Breast epithelium (tissue), 3 donors: ENCODE measurements at regions not wholly inside any gene's neighbourhood (a gene's known extent, or its start where the extent isn't known, plus 50 kb on each side); places are given as distances from the start of the nearest gene placed in this dataset.

ENCODE experiments used
- CTCF ChIP-seq, 3 donors: fragments of 450-650 bp; IDR thresholded peaks; one replicate each; pipeline ENCODE4 v1.5.1; 2016 to 2017; ENCODE audit warnings: antibody characterized with exemption in 3 of 3, mild to moderate bottlenecking in 3 of 3, moderate library complexity in 3 of 3
- POLR2A ChIP-seq: fragments of 450-650 bp; IDR thresholded peaks from one replicate; pipeline ENCODE4 v1.6.1; 2016; ENCODE audit warnings: antibody characterized with exemption, mild to moderate bottlenecking, moderate library complexity
- POLR2AphosphoS5 ChIP-seq, 3 donors: sonication (generic); formaldehyde crosslinking; IDR thresholded peaks; one replicate each; pipeline ENCODE4 v1.6.1; 2017; ENCODE audit warnings: antibody characterized with exemption in 3 of 3

GRCh38 chr1:65512383-65512782, 91.9 kb downstream of the LEPR start:
- TF ChIP-seq CTCF (IDR thresholded peaks at IDR 0.05) = no peak
- TF ChIP-seq POLR2AphosphoS5 (IDR thresholded peaks at IDR 0.05) = no peak
- TF ChIP-seq POLR2A = no peak
